HepG2 (cell line): ENCODE measurements at regions not wholly inside any gene's neighbourhood (a gene's known extent, or its start where the extent isn't known, plus 50 kb on each side); places are given as distances from the start of the nearest gene placed in this dataset.

Source experiments
- ATAC-seq: fragments of 200-7000 bp; cut with Tn5 transposase; 3 replicates; pipeline ENCODE4 v1.9.1; 2020; ENCODE audit warnings: mild to moderate bottlenecking, moderate library complexity
- BruUV-seq: library from RNA; stranded (reverse); fragments of 400-500 nt; replicated peaks from 2 replicates; lab custom pipeline; 2021; lab: Mats Ljungman, UMichigan
- CTCF ChIA-PET: fragments of 300-600 bp; formaldehyde crosslinking; extraction: SDS; loops from one replicate; lab custom pipeline; 2021; ENCODE audit warnings: low total read pairs, inconsistent platforms, low intra/inter-chr PET ratio; lab: Yijun Ruan, JAX
- POLR2A ChIA-PET: fragments of 350-600 bp; sonication (Branson Sonifier 250); formaldehyde crosslinking; loops from one replicate; lab custom pipeline; 2020; ENCODE audit warnings: antibody characterized with exemption, inconsistent platforms; lab: Yijun Ruan, JAX
- DNase-seq: peaks from one replicate; pipeline ENCODE4 v3.0.0-alpha.2; 2015; ENCODE audit warnings: low spot score
- FAIRE-seq: peaks from 3 replicates; lab custom pipeline; 2011; peaks lifted over from hg19 to GRCh38; lab: Jason Lieb, UNC
- H2AFZ ChIP-seq: one replicate; pipeline ENCODE4 v1.6.1; 2011; ENCODE audit warnings: low read length, inconsistent platforms
- H3K27ac ChIP-seq: fragments of 300-600 bp; 3 replicates; pipeline ENCODE4 v1.8.0; 2011; ENCODE audit warnings: mixed run types, mild to moderate bottlenecking, mixed read lengths, low read length, inconsistent platforms; ENCODE audit not compliant: insufficient read depth; ENCODE audit errors: extremely low read length
- H3K27me3 ChIP-seq, 2 experiments: fragments of 200-600 bp in 1 of 2; 2 replicates in 1 of 2; 3 replicates in 1 of 2; pipeline versions ENCODE4 v1.6.0 to v1.8.0; 2011; ENCODE audit warnings: low read length in 2 of 2, mild to moderate bottlenecking in 2 of 2, moderate library complexity in 2 of 2, inconsistent platforms in 1 of 2; ENCODE audit not compliant: insufficient read depth in 2 of 2, control insufficient read depth in 1 of 2
- H3K36me3 ChIP-seq, 2 experiments: fragments of 200-600 bp in 1 of 2; replicated peaks in 1 of 2; 2 replicates in 1 of 2; 3 replicates in 1 of 2; pipeline versions ENCODE4 v1.5.1 to v1.8.0; 2011; ENCODE audit warnings: low read length in 2 of 2, inconsistent platforms in 1 of 2; ENCODE audit not compliant: insufficient read depth in 2 of 2, control insufficient read depth in 1 of 2
- H3K4me1 ChIP-seq: 2 replicates; pipeline ENCODE4 v1.5.1; 2012; ENCODE audit warnings: low read length, inconsistent platforms; ENCODE audit not compliant: insufficient read depth
- H3K4me2 ChIP-seq: 2 replicates; pipeline ENCODE4 v1.6.0; 2011; ENCODE audit warnings: low read depth, low read length, inconsistent platforms
- H3K4me3 ChIP-seq, 3 experiments: fragments of 200-600 bp in 1 of 3; sonication (generic), shearing (Covaris generic) in 1 of 3; replicated peaks in 1 of 3; 2 replicates each; pipeline ENCODE4 v1.5.1; 2011 to 2016; ENCODE audit warnings: low read length in 3 of 3, inconsistent platforms in 2 of 3, low read depth in 2 of 3, mild to moderate bottlenecking in 2 of 3, control low read depth in 1 of 3, mixed read lengths in 1 of 3; ENCODE audit not compliant: insufficient read depth in 1 of 3
- H3K79me2 ChIP-seq: one replicate; pipeline ENCODE4 v1.6.1; 2011; ENCODE audit warnings: low read length, inconsistent platforms; ENCODE audit not compliant: insufficient read depth
- H3K9ac ChIP-seq: 2 replicates; pipeline ENCODE4 v1.6.0; 2011; ENCODE audit warnings: mild to moderate bottlenecking, low read depth, low read length, inconsistent platforms; ENCODE audit not compliant: insufficient read depth
- H3K9me3 ChIP-seq: 2 replicates; pipeline ENCODE4 v1.5.1; 2012; ENCODE audit warnings: mild to moderate bottlenecking, low read length
- H4K20me1 ChIP-seq: 2 replicates; pipeline ENCODE4 v1.6.0; 2011; ENCODE audit warnings: inconsistent platforms, mild to moderate bottlenecking, low read length, moderate library complexity; ENCODE audit not compliant: insufficient read depth
- CREB1 ChIP-seq, 2 experiments: fragments of 450-650 bp in 1 of 2; IDR thresholded peaks; 2 replicates each; pipeline ENCODE4 v1.6.1; 2016 to 2017; ENCODE audit warnings: control low read depth in 1 of 2, mild to moderate bottlenecking in 1 of 2, missing compliant biosample characterization in 1 of 2, missing genetic modification characterization in 1 of 2
- GPBP1L1 ChIP-seq: sonication (generic); formaldehyde crosslinking; IDR thresholded peaks from 2 replicates; pipeline ENCODE4 v1.5.0; 2020; ENCODE audit warnings: mild to moderate bottlenecking, missing genetic modification reagents
- IRF2 ChIP-seq: IDR thresholded peaks from 2 replicates; pipeline ENCODE4 v1.6.1; 2018; ENCODE audit warnings: missing genetic modification reagents, missing compliant biosample characterization
- JARID2 ChIP-seq: sonication (generic); formaldehyde crosslinking; IDR thresholded peaks from 2 replicates; pipeline ENCODE4 v1.8.1; 2023; ENCODE audit warnings: missing genetic modification reagents, inconsistent platforms; ENCODE audit not compliant: insufficient replicate concordance
- MAFG ChIP-seq: sonication (generic); formaldehyde crosslinking; IDR thresholded peaks from 2 replicates; pipeline ENCODE4 v1.5.1; 2020; ENCODE audit warnings: mild to moderate bottlenecking, missing genetic modification reagents
- PAX8 ChIP-seq: sonication (generic); formaldehyde crosslinking; IDR thresholded peaks from 2 replicates; pipeline ENCODE4 v1.8.0; 2022; ENCODE audit warnings: mild to moderate bottlenecking, missing genetic modification reagents, borderline replicate concordance
- PCBP2 ChIP-seq: fragments of 200-400 bp; formaldehyde crosslinking; optimal IDR thresholded peaks from 2 replicates; pipeline ENCODE3; 2018; ENCODE audit warnings: low read length, low read depth; ENCODE audit not compliant: poor library complexity, severe bottlenecking
- SNRNP70 ChIP-seq: fragments of 200-400 bp; formaldehyde crosslinking; IDR thresholded peaks from 2 replicates; pipeline ENCODE4 v1.6.1; 2017; ENCODE audit warnings: mild to moderate bottlenecking, low read depth, low read length, moderate library complexity
- TBP ChIP-seq: sonication (generic); formaldehyde crosslinking; IDR thresholded peaks from 2 replicates; pipeline ENCODE4 v1.5.0; 2020; ENCODE audit warnings: missing genetic modification reagents
- TFE3 ChIP-seq: IDR thresholded peaks from 2 replicates; pipeline ENCODE4 v1.6.1; 2016
- ZNF136 ChIP-seq: sonication (generic); formaldehyde crosslinking; IDR thresholded peaks from 2 replicates; pipeline ENCODE4 v1.8.1; 2022; ENCODE audit warnings: low read depth, mild to moderate bottlenecking, moderate library complexity, missing genetic modification reagents
- ZNF644 ChIP-seq: IDR thresholded peaks from 2 replicates; pipeline ENCODE4 v1.6.1; 2016; ENCODE audit warnings: low read depth
- ZNF713 ChIP-seq: sonication (generic); formaldehyde crosslinking; IDR thresholded peaks from 2 replicates; pipeline ENCODE4 v1.4.0; 2020; ENCODE audit warnings: mild to moderate bottlenecking, missing genetic modification reagents
- ZNF720 ChIP-seq: sonication (generic); formaldehyde crosslinking; IDR thresholded peaks from 2 replicates; pipeline ENCODE4 v1.4.0; 2020; ENCODE audit warnings: missing genetic modification reagents
- ZNF891 ChIP-seq: sonication (generic); formaldehyde crosslinking; IDR thresholded peaks from 2 replicates; pipeline ENCODE4 v1.5.0; 2020; ENCODE audit warnings: mild to moderate bottlenecking, missing genetic modification reagents
- ZSCAN9 ChIP-seq: IDR thresholded peaks from 2 replicates; pipeline ENCODE4 v1.6.1; 2016; ENCODE audit warnings: borderline replicate concordance
- WGBS: methylation state at CpG from one replicate; pipeline ENCODE4 v1.1.6; 2017; ENCODE audit warnings: low lambda C conversion rate; 5-methylcytosine and 5-hydroxymethylcytosine counted together
- in situ Hi-C: cut with HindIII; loops from 2 replicates; pipeline ENCODE4 v1.10.0; 2017; ENCODE audit warnings: low pct_unique_long_range_greater_than_20kb; ENCODE audit not compliant: extremely low pct_ligation_motif_present
- intact Hi-C: fragments of 100-400 bp; cut with micrococcal nuclease; formaldehyde crosslinking; loops from one replicate; pipeline ENCODE4 v1.10.0; 2022; ENCODE audit not compliant: unreplicated experiment
- TF ChIP-seq, protein P1 (sequence below): sonication (generic); formaldehyde crosslinking; IDR thresholded peaks from 2 replicates; pipeline ENCODE4 v1.8.1; 2023; ENCODE audit warnings: mild to moderate bottlenecking, missing genetic modification reagents
- TF ChIP-seq, protein P2 (sequence below): IDR thresholded peaks from 2 replicates; pipeline ENCODE4 v1.6.1; 2016; ENCODE audit warnings: low read depth, control low read depth

DNA sequence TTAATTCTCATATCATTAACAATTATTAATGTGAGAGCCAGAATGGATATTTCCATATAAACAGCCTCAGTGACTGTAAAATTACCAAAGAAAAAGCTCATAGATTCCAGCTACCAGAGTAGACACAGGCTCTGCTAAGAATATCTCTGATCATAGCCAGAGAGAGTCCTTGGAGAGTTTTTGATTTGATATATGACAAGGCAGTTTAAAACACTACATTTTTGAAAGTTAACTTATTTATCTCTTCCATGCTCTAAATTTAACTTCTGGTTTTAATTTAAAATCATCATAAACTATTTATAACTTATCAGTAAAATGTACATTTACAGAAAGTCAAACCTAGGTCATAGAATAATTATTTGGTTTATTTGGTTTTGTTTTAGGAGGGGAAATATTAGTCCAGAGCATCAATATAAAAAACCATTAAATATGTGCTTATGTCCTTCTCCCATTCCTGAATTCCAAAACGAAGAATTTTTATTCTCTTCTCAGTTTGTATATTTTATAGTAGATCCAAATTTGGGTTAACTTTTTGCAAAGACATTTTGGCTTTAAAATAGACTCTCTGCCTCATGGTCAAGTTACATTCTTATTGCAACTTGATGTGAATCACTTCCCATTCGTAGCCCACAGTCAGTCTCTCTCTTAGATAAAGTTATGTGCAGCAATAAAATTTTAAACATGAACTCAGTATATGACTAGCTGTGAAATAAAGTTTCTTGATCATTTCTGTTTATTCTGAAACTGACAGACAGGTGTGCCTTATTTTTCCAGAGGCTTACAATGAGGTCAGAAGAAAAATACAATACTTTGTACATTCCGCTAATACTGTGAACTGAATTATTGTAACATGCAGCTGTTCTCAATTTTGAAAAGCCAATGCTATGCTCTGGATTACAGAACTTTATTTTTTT is 267.1 kb downstream of the PAPSS1 start:
- TF ChIP-seq PAX8 (CRISPR knock-in tag) (no peak), ZNF644 (CRISPR knock-in tag) (no peak), ZSCAN9 (CRISPR knock-in tag) (no peak), SNRNP70 (no peak), ZNF136 (CRISPR knock-in tag) (no peak), GPBP1L1 (CRISPR knock-in tag) (no peak), MAFG (no peak), ZNF713 (CRISPR knock-in tag) (no peak), CREB1 (IDR thresholded peaks at IDR 0.05) (no peak), CREB1 (CRISPR knock-in tag; IDR thresholded peaks at IDR 0.05) (no peak), TFE3 (CRISPR knock-in tag) (no peak), ZNF891 (CRISPR knock-in tag) (no peak), PCBP2 (no peak), TBP (no peak), JARID2 (no peak), IRF2 (CRISPR knock-in tag) (no peak), ZNF720 (no peak)
- TF ChIP-seq, protein P1, sequence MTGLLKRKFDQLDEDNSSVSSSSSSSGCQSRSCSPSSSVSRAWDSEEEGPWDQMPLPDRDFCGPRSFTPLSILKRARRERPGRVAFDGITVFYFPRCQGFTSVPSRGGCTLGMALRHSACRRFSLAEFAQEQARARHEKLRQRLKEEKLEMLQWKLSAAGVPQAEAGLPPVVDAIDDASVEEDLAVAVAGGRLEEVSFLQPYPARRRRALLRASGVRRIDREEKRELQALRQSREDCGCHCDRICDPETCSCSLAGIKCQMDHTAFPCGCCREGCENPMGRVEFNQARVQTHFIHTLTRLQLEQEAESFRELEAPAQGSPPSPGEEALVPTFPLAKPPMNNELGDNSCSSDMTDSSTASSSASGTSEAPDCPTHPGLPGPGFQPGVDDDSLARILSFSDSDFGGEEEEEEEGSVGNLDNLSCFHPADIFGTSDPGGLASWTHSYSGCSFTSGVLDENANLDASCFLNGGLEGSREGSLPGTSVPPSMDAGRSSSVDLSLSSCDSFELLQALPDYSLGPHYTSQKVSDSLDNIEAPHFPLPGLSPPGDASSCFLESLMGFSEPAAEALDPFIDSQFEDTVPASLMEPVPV (CRISPR knock-in tag): no peak
- TF ChIP-seq, protein P2, sequence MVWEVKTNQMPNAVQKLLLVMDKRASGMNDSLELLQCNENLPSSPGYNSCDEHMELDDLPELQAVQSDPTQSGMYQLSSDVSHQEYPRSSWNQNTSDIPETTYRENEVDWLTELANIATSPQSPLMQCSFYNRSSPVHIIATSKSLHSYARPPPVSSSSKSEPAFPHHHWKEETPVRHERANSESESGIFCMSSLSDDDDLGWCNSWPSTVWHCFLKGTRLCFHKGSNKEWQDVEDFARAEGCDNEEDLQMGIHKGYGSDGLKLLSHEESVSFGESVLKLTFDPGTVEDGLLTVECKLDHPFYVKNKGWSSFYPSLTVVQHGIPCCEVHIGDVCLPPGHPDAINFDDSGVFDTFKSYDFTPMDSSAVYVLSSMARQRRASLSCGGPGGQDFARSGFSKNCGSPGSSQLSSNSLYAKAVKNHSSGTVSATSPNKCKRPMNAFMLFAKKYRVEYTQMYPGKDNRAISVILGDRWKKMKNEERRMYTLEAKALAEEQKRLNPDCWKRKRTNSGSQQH (CRISPR knock-in tag): no peak
- TF ChIP-seq, all 625 proteins: peak for 0

More for the DNA sequence above, 267.1 kb downstream of the PAPSS1 start:
- intact Hi-C loops: no loop called here
- H3K4me3 ChIP-seq: no peak overlapping the region
- ChIA-PET POLR2A (no interaction called here), CTCF (no interaction called here)
- ATAC-seq (no peak), FAIRE-seq (no peak), DNase-seq (no peak)
- H3K4me1 ChIP-seq: no peaks in the 10 kb centered on the region
- H3K9ac ChIP-seq: no peak overlapping the region
- H3K27me3 ChIP-seq: no peaks in the 10 kb centered on the region
- no peaks in the 10 kb centered on the region for H4K20me1 ChIP-seq
- no peak overlapping the region for H3K4me2 ChIP-seq
- in situ Hi-C loops: no loop called here
- H3K27ac ChIP-seq: no peak overlapping the region
- H2AFZ ChIP-seq: no peak overlapping the region
- no TSS peak for BruUV-seq
- WGBS: 3% methylated on average over 3 of the region's 3 CpGs
- H3K9me3 ChIP-seq: no peaks in the 10 kb centered on the region
- no peaks in the 10 kb centered on the region for H3K36me3 ChIP-seq
- no peaks in the 10 kb centered on the region for H3K79me2 ChIP-seq
